Mesendoderm (in vitro differentiated cells): ENCODE measurements at regions not wholly inside any gene's neighbourhood (a gene's known extent, or its start where the extent isn't known, plus 50 kb on each side); places are given as distances from the start of the nearest gene placed in this dataset.

Experiments
- DNase-seq: peaks from one replicate; pipeline ENCODE4 v3.0.0; 2013
- H2AK5ac ChIP-seq: 2 replicates; pipeline ENCODE4 v1.6.1; 2013; ENCODE audit warnings: low read length, inconsistent platforms
- H2BK120ac ChIP-seq: 2 replicates; pipeline ENCODE4 v1.6.1; 2013; ENCODE audit warnings: low read depth, mild to moderate bottlenecking, low read length, moderate library complexity, mixed read lengths
- H2BK15ac ChIP-seq: replicated peaks from 2 replicates; pipeline ENCODE4 v1.6.1; 2013; ENCODE audit warnings: low read depth, mild to moderate bottlenecking, moderate library complexity
- H2BK5ac ChIP-seq: 2 replicates; pipeline ENCODE4 v1.6.1; 2013; ENCODE audit warnings: low read length, inconsistent platforms
- H3K18ac ChIP-seq: 2 replicates; pipeline ENCODE4 v1.6.1; 2013; ENCODE audit warnings: mild to moderate bottlenecking, low read length, mixed read lengths
- H3K23ac ChIP-seq: one replicate; pipeline ENCODE4 v1.6.1; 2013; ENCODE audit warnings: low read length
- H3K27ac ChIP-seq: 2 replicates; pipeline ENCODE4 v1.5.1; 2013; ENCODE audit warnings: low read depth, mild to moderate bottlenecking, inconsistent platforms, low read length, moderate library complexity
- H3K27me3 ChIP-seq: 2 replicates; pipeline ENCODE4 v1.6.1; 2013; ENCODE audit warnings: low read length, control low read depth, mild to moderate bottlenecking, inconsistent platforms; ENCODE audit not compliant: insufficient read depth, poor library complexity
- H3K36me3 ChIP-seq: 2 replicates; pipeline ENCODE4 v1.6.1; 2013; ENCODE audit warnings: low read length, inconsistent platforms; ENCODE audit not compliant: control insufficient read depth, insufficient read depth
- H3K4ac ChIP-seq: one replicate; pipeline ENCODE4 v1.6.1; 2013; ENCODE audit warnings: low read depth, mild to moderate bottlenecking, low read length, moderate library complexity
- H3K4me1 ChIP-seq: 2 replicates; pipeline ENCODE4 v1.6.1; 2013; ENCODE audit warnings: low read depth, low read length, inconsistent platforms; ENCODE audit not compliant: control insufficient read depth
- H3K4me2 ChIP-seq: 2 replicates; pipeline ENCODE4 v1.6.1; 2013; ENCODE audit warnings: low read length
- H3K4me3 ChIP-seq: 2 replicates; pipeline ENCODE4 v1.5.1; 2013; ENCODE audit warnings: mild to moderate bottlenecking, low read length
- H3K56ac ChIP-seq: one replicate; pipeline ENCODE4 v1.6.1; 2013; ENCODE audit warnings: low read length
- H3K79me1 ChIP-seq: 2 replicates; pipeline ENCODE4 v1.6.1; 2013; ENCODE audit warnings: low read length, inconsistent platforms
- H3K79me2 ChIP-seq: 2 replicates; pipeline ENCODE4 v1.6.1; 2013; ENCODE audit warnings: mild to moderate bottlenecking, low read length; ENCODE audit not compliant: control insufficient read depth, insufficient read depth
- H3K9ac ChIP-seq: 2 replicates; pipeline ENCODE4 v1.6.1; 2013; ENCODE audit warnings: low read length, inconsistent platforms
- H4K5ac ChIP-seq: one replicate; pipeline ENCODE4 v1.6.1; 2013; ENCODE audit warnings: low read length
- H4K8ac ChIP-seq: one replicate; pipeline ENCODE4 v1.6.1; 2013; ENCODE audit warnings: low read depth, mild to moderate bottlenecking, control low read depth, low read length, moderate library complexity
- WGBS: extraction: QIAGEN DNeasy Blood & Tissue Kit; methylation state at CpG from one replicate; pipeline ENCODE4 v1.1.7; 2013; ENCODE audit warnings: low lambda C conversion rate, missing lambda C conversion rate; ENCODE audit not compliant: insufficient coverage; ENCODE audit errors: extremely low coverage; 5-methylcytosine and 5-hydroxymethylcytosine counted together

DNA sequence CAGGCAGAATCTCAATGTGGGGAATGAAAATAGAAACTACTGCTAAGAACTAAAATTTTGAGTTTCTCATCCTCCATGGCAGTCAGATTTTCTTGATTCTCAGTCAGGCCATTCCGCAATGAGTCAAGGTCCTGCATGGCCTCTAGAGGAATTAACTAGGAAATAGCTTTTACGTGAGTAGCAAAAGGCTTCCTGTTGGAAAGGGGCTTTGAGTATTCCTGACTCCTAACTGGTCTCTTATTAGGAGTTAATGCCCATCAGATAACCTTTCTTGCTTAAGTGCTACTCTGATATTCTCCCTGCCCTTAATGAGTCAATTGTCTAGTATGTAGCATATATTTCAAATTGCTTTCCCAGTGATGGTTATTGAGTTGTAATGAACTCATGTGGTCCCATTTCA is 65.7 kb upstream of the ARHGAP24 start:
- H2BK5ac ChIP-seq = no peak overlapping the region
- no peak overlapping the region for H3K4ac ChIP-seq
- no peak overlapping the region for H4K8ac ChIP-seq
- no peak overlapping the region for H2AK5ac ChIP-seq
- H2BK15ac ChIP-seq = no peak overlapping the region
- no peak overlapping the region for H3K27ac ChIP-seq
- no peak overlapping the region for H2BK120ac ChIP-seq
- no peak overlapping the region for H3K56ac ChIP-seq
- no peak overlapping the region for H3K23ac ChIP-seq
- WGBS = no CpG with 5 or more reads among the region's 2 CpGs
- H3K4me3 ChIP-seq = no peak overlapping the region
- no peaks in the 10 kb centered on the region for H3K27me3 ChIP-seq
- no peak overlapping the region for H3K9ac ChIP-seq
- H3K4me1 ChIP-seq = no peaks in the 10 kb centered on the region
- no peaks in the 10 kb centered on the region for H3K79me1 ChIP-seq
- H3K4me2 ChIP-seq = no peak overlapping the region
- H3K18ac ChIP-seq = no peak overlapping the region
- no peaks in the 10 kb centered on the region for H3K79me2 ChIP-seq
- H3K36me3 ChIP-seq = no peaks in the 10 kb centered on the region
- DNase-seq = no peak
- H4K5ac ChIP-seq = no peak overlapping the region

DNA sequence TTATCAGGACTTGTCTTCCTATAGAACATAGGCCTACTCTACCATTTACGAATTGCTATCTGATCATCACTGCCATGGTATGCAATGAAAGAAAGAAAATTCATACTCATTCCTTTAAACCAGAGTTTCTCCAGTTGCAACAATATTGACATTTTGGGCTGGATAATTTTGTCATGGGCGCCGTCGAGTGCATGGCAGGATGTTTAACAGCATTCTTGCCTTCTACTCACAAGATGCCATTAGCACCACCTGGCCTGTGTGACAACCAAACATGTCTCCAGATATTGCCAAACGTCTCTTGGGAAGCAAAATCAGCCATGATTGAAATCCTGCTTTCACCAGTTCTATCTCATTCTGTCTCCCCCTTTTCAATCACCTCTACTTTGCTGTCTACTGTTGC is 63.6 kb upstream of the ARHGAP24 start:
- H4K8ac ChIP-seq = no peak overlapping the region
- no peak overlapping the region for H3K56ac ChIP-seq
- H3K4me1 ChIP-seq = no peaks in the 10 kb centered on the region
- H2BK15ac ChIP-seq = no peak overlapping the region
- no peak overlapping the region for H4K5ac ChIP-seq
- H3K23ac ChIP-seq = no peak overlapping the region
- no peaks in the 10 kb centered on the region for H3K36me3 ChIP-seq
- no peaks in the 10 kb centered on the region for H3K79me2 ChIP-seq
- no peaks in the 10 kb centered on the region for H3K79me1 ChIP-seq
- no peak overlapping the region for H3K27ac ChIP-seq
- no peaks in the 10 kb centered on the region for H3K27me3 ChIP-seq
- H3K18ac ChIP-seq = no peak overlapping the region
- no CpG with 5 or more reads among the region's 5 CpGs for WGBS
- no peak overlapping the region for H2BK5ac ChIP-seq
- H2AK5ac ChIP-seq = no peak overlapping the region
- DNase-seq = no peak
- no peak overlapping the region for H3K4me3 ChIP-seq
- H3K9ac ChIP-seq = no peak overlapping the region
- no peak overlapping the region for H3K4ac ChIP-seq
- H3K4me2 ChIP-seq = no peak overlapping the region
- H2BK120ac ChIP-seq = no peak overlapping the region

DNA sequence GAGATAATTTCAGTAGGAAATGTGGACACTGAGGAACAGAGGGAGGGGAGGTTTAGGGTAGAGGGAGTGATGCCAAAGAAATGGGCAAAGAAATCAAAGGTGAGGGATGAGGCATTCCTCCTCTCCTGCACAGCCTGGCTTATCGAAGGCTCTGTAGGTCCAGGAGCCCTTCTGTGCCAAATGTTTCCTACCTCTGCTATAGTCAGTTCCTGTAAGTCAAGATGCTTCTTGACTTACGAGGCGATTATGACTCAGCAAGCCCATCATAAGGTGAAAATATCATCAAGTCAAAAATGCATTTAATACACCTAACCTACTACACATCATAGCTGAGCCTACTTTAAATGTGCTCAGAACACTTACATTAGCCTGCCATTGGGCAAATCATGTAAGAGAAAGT is 60.0 kb upstream of the ARHGAP24 start:
- H3K27ac ChIP-seq = no peak overlapping the region

GRCh38 chr4:85416094-85416493 is 58.9 kb upstream of the ARHGAP24 start:
- Histone ChIP-seq H3K9ac (no peak overlapping the region), H3K4ac (no peak overlapping the region), H2BK5ac (no peak overlapping the region), H4K8ac (no peak overlapping the region), H3K4me3 (no peak overlapping the region), H3K79me1 (no peaks in the 10 kb centered on the region), H3K23ac (no peak overlapping the region), H3K4me1 (no peaks in the 10 kb centered on the region), H3K18ac (no peak overlapping the region), H2AK5ac (no peak overlapping the region), H2BK15ac (no peak overlapping the region), H4K5ac (no peak overlapping the region), H2BK120ac (no peak overlapping the region), H3K79me2 (no peaks in the 10 kb centered on the region), H3K4me2 (no peak overlapping the region), H3K36me3 (no peaks in the 10 kb centered on the region), H3K56ac (no peak overlapping the region), H3K27me3 (no peaks in the 10 kb centered on the region), H3K27ac (no peak overlapping the region)
- no peak for DNase-seq
- no CpG with 5 or more reads among the region's 2 CpGs for WGBS

More for the DNA sequence above, 60.0 kb upstream of the ARHGAP24 start:
- DNase-seq = no peak
- Histone ChIP-seq H3K4me2 (no peak overlapping the region), H3K23ac (no peak overlapping the region), H2AK5ac (no peak overlapping the region), H3K9ac (no peak overlapping the region), H4K5ac (no peak overlapping the region), H4K8ac (no peak overlapping the region), H3K4ac (no peak overlapping the region), H3K18ac (no peak overlapping the region), H3K79me2 (no peaks in the 10 kb centered on the region), H2BK5ac (no peak overlapping the region), H3K4me1 (no peaks in the 10 kb centered on the region), H3K27me3 (no peaks in the 10 kb centered on the region), H3K56ac (no peak overlapping the region), H3K36me3 (no peaks in the 10 kb centered on the region), H3K4me3 (no peak overlapping the region), H3K79me1 (no peaks in the 10 kb centered on the region), H2BK15ac (no peak overlapping the region), H2BK120ac (no peak overlapping the region)
- no CpG with 5 or more reads among the region's 3 CpGs for WGBS

- no peak overlapping the region for H3K4ac ChIP-seq
- no peak overlapping the region for H2BK5ac ChIP-seq
- H3K36me3 ChIP-seq = no peaks in the 10 kb centered on the region
- no peak overlapping the region for H2BK15ac ChIP-seq
- H3K4me2 ChIP-seq = no peak overlapping the region
- H4K8ac ChIP-seq = no peak overlapping the region
- no peak overlapping the region for H3K4me3 ChIP-seq
- no peaks in the 10 kb centered on the region for H3K79me1 ChIP-seq
- H3K4me1 ChIP-seq = no peaks in the 10 kb centered on the region
- H3K23ac ChIP-seq = no peak overlapping the region
- H2AK5ac ChIP-seq = no peak overlapping the region
- no peak for DNase-seq
- no peak overlapping the region for H4K5ac ChIP-seq
- H3K27me3 ChIP-seq = no peaks in the 10 kb centered on the region
- H3K79me2 ChIP-seq = no peaks in the 10 kb centered on the region
- 100% methylated on average over 1 of the region's 2 CpGs for WGBS
- H3K9ac ChIP-seq = no peak overlapping the region
- no peak overlapping the region for H2BK120ac ChIP-seq
- no peak overlapping the region for H3K27ac ChIP-seq
- H3K56ac ChIP-seq = no peak overlapping the region
- no peak overlapping the region for H3K18ac ChIP-seq
Measured at GRCh38 chr4:85419103-85419502, 55.8 kb upstream of the ARHGAP24 start.

DNA sequence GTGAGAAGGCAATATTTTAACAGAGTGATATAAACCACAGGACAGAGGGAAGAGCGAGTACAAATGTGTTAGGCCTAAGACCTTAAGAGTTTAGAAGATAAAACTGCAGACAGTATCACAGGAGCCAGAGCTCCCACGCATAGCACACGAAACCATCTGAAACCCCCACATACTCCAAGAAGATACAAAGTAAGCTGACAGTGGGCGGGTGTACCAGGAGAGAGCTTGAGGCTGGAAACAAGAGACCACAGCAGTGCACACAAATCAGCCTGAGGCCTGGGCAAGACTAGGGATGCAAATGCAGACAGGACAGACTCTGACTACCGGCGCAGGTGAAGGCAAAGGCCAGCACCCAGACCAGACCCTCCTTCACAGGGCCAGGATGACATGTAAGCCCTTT is 54.1 kb upstream of the ARHGAP24 start:
- no peak overlapping the region for H3K56ac ChIP-seq

More for the DNA sequence above, 54.1 kb upstream of the ARHGAP24 start:
- no CpG with 5 or more reads among the region's 6 CpGs for WGBS
- H3K79me2 ChIP-seq = no peaks in the 10 kb centered on the region
- no peak overlapping the region for H3K9ac ChIP-seq
- no peak overlapping the region for H3K23ac ChIP-seq
- no peak overlapping the region for H3K4me3 ChIP-seq
- no peaks in the 10 kb centered on the region for H3K36me3 ChIP-seq
- no peak overlapping the region for H3K4me2 ChIP-seq
- H2AK5ac ChIP-seq = no peak overlapping the region
- no peak overlapping the region for H2BK15ac ChIP-seq
- H3K4me1 ChIP-seq = no peaks in the 10 kb centered on the region
- H3K18ac ChIP-seq = no peak overlapping the region
- H3K27me3 ChIP-seq = no peaks in the 10 kb centered on the region
- H2BK120ac ChIP-seq = no peak overlapping the region
- no peak overlapping the region for H2BK5ac ChIP-seq
- no peaks in the 10 kb centered on the region for H3K79me1 ChIP-seq
- no peak for DNase-seq
- no peak overlapping the region for H3K4ac ChIP-seq
- no peak overlapping the region for H4K8ac ChIP-seq
- no peak overlapping the region for H4K5ac ChIP-seq
- no peak overlapping the region for H3K27ac ChIP-seq
